K562 (cell line): ENCODE measurements at regions not wholly inside any gene's neighbourhood (a gene's known extent, or its start where the extent isn't known, plus 50 kb on each side); places are given as distances from the start of the nearest gene placed in this dataset.

ENCODE experiments used
- BRF1 ChIP-seq: IDR thresholded peaks from 3 replicates; pipeline ENCODE4 v1.6.1; 2011; ENCODE audit warnings: borderline replicate concordance, mild to moderate bottlenecking; ENCODE audit not compliant: insufficient read length; ENCODE audit errors: extremely low read depth
- CTCF ChIP-seq, 3 experiments: IDR thresholded peaks in 2 of 3; conservative IDR thresholded peaks in 1 of 3; 2 replicates each; pipeline ENCODE4 v1.5.1; 2011 to 2012; ENCODE audit warnings: low read length in 3 of 3, mild to moderate bottlenecking in 3 of 3, control low read depth in 2 of 3, improper control_type of control experiment in 1 of 3, inconsistent platforms in 1 of 3, low read depth in 1 of 3, mixed read lengths in 1 of 3, moderate library complexity in 1 of 3; ENCODE audit not compliant: insufficient read depth in 2 of 3
- DPF2 ChIP-seq: fragments of 450-650 bp; IDR thresholded peaks from 2 replicates; pipeline ENCODE4 v1.6.1; 2016
- ID3 ChIP-seq, 2 experiments: fragments of 250-450 bp in 1 of 2; fragments of 450-650 bp in 1 of 2; sonication (Bioruptor Pico) in 1 of 2; IDR thresholded peaks; 2 replicates each; pipeline versions ENCODE4 v1.6.1 to v1.8.0; 2016 to 2021; ENCODE audit warnings: mild to moderate bottlenecking in 2 of 2, moderate library complexity in 2 of 2, missing compliant biosample characterization in 1 of 2, missing genetic modification characterization in 1 of 2
- MYC ChIP-seq, 2 experiments: fragments of 250-450 bp in 1 of 2; sonication (Bioruptor Pico) in 1 of 2; IDR thresholded peaks; 2 replicates each; pipeline versions ENCODE4 v1.5.1 to v1.6.1; 2012 to 2021; ENCODE audit warnings: low read depth in 2 of 2, borderline replicate concordance in 1 of 2, improper control_type of control experiment in 1 of 2, low read length in 1 of 2, mild to moderate bottlenecking in 1 of 2, moderate library complexity in 1 of 2
- POLR2A ChIP-seq: fragments of 450-650 bp; conservative IDR thresholded peaks from 2 replicates; pipeline ENCODE4 v1.6.1; 2016
- POLR2AphosphoS5 ChIP-seq: IDR thresholded peaks from 2 replicates; pipeline ENCODE4 v1.6.1; 2011; ENCODE audit warnings: mild to moderate bottlenecking, low read depth, low read length, moderate library complexity; ENCODE audit not compliant: control insufficient read depth, insufficient read depth
- TAF1 ChIP-seq: IDR thresholded peaks from 2 replicates; pipeline ENCODE4 v1.6.1; 2011; ENCODE audit warnings: mild to moderate bottlenecking, low read length, moderate library complexity; ENCODE audit not compliant: insufficient read depth, control insufficient read depth, severe bottlenecking; ENCODE audit errors: extremely low read depth
- TAF9B ChIP-seq: fragments of 450-650 bp; IDR thresholded peaks from 2 replicates; pipeline ENCODE4 v1.6.1; 2018; ENCODE audit warnings: mild to moderate bottlenecking; ENCODE audit not compliant: partially characterized antibody
- U2AF1 ChIP-seq: fragments of 200-400 bp; formaldehyde crosslinking; optimal IDR thresholded peaks from 2 replicates; pipeline ENCODE3; 2017; ENCODE audit warnings: mild to moderate bottlenecking, low read depth, low read length, moderate library complexity
- ZNF830 ChIP-seq: fragments of 250-450 bp; sonication (Bioruptor Pico); IDR thresholded peaks from 2 replicates; pipeline ENCODE4 v1.5.0; 2021; ENCODE audit warnings: mild to moderate bottlenecking
- TF ChIP-seq, protein P1 (sequence below), 2 experiments: fragments of 450-650 bp; conservative IDR thresholded peaks; 2 replicates each; pipeline ENCODE4 v1.6.1; 2017; ENCODE audit warnings: mild to moderate bottlenecking in 2 of 2, moderate library complexity in 2 of 2

GRCh38 chr2:67727131-67727530, 330.0 kb downstream of the ETAA1 start:
- TF ChIP-seq MYC (IDR thresholded peaks at IDR 0.05; ENCODE audit: low read depth, low read length) = no peak
- TF ChIP-seq MYC (CRISPR knock-in tag; IDR thresholded peaks at IDR 0.05; ENCODE audit: borderline replicate concordance, low read depth) = no peak
- TF ChIP-seq CTCF (IDR thresholded peaks at IDR 0.05 in 2 of 3, conservative IDR thresholded peaks at IDR 0.05 in 1 of 3; ENCODE audit: insufficient read depth in 2 of 3, low read depth in 1 of 3, low read length in 3 of 3) = no peak
- no peak for TF ChIP-seq TAF1
- TF ChIP-seq POLR2AphosphoS5 = no peak
- no peak for TF ChIP-seq BRF1
- no peak for TF ChIP-seq U2AF1
- no peak for TF ChIP-seq ID3 (CRISPR knock-in tag; IDR thresholded peaks at IDR 0.05)
- TF ChIP-seq ID3 (tag; IDR thresholded peaks at IDR 0.05) = no peak
- TF ChIP-seq, protein P1, sequence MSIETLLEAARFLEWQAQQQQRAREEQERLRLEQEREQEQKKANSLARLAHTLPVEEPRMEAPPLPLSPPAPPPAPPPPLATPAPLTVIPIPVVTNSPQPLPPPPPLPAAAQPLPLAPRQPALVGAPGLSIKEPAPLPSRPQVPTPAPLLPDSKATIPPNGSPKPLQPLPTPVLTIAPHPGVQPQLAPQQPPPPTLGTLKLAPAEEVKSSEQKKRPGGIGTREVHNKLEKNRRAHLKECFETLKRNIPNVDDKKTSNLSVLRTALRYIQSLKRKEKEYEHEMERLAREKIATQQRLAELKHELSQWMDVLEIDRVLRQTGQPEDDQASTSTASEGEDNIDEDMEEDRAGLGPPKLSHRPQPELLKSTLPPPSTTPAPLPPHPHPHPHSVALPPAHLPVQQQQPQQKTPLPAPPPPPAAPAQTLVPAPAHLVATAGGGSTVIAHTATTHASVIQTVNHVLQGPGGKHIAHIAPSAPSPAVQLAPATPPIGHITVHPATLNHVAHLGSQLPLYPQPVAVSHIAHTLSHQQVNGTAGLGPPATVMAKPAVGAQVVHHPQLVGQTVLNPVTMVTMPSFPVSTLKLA (conservative IDR thresholded peaks at IDR 0.05) = no peak
- no peak for TF ChIP-seq TAF9B
- TF ChIP-seq ZNF830 = no peak
- no peak for TF ChIP-seq POLR2A
- no peak for TF ChIP-seq DPF2
